Tongue (tissue), 1 donor: ENCODE measurements at regions not wholly inside any gene's neighbourhood (a gene's known extent, or its start where the extent isn't known, plus 50 kb on each side); places are given as distances from the start of the nearest gene placed in this dataset.
"Not testable (repeated sequence)": the region's sequence is repeated elsewhere in the genome, so short reads cannot be mapped to it uniquely, and the experiment has no call there.

ENCODE experiments used
- DNase-seq: peaks from one replicate; pipeline ENCODE4 v3.0.0-alpha.2; 2015

- no peak for DNase-seq
Measured at GRCh38 chr12:19666070-19666469, 226.8 kb downstream of the AEBP2 start.

DNA sequence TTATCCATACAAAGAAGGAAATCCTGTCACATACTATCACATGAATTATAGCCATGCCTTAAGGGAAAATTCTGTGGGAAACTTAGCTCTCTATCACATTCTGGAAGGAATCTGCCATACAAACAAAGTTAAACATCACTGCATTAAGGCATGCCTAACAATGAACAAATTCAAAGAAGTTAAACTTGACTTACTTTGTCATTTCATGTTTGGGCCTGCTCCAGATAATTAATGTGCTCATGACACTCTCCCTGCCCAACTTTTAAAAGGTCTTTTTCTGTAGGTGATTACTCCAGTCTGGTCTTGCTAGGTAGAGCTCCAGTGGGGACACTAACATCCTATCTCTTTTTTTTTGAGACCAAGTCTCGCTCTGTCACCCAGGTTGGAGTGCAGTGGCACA is 230.5 kb downstream of the AEBP2 start:
- no peak for DNase-seq

- peak; percentile 54 for DNase-seq
Measured at GRCh38 chr12:19671695-19672094, 232.4 kb downstream of the AEBP2 start.

DNA sequence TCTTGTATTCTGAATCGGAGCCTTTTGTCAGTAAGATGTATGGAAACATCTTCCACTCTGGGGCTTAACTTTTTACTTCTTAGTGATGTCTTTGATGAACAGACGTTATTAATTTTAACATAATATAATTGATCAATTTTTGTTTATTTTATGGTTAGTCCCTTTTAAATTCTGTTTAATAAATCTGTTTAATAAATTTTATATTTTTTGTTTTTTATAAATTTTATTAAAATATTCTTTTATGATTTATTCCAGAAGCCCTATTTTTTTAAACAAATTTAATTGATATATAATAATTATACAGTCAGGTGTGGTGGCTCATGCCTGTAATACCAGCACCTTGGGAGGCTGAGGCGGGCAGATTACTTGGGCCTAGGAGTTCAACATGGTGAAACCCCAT is 235.1 kb downstream of the AEBP2 start:
- no peak for DNase-seq

DNA sequence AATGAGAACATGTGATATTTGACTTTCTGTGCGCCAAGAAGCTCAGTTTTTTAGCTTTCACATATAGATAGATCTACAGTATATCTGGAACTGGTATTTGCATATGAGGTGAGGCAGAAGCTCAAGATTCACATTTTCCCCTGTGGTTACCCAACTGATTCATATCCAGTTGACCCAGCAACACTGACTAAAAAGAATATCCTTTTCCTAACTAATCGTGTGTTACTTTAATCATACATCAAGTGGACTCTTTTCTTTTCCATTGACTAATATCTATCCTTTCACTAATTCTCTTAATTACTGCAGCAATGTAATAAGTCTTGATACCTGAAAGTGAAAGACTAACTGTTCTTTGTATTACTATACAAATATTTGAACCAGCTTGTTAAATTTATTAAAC is 236.1 kb downstream of the AEBP2 start:
- DNase-seq: no peak

DNA sequence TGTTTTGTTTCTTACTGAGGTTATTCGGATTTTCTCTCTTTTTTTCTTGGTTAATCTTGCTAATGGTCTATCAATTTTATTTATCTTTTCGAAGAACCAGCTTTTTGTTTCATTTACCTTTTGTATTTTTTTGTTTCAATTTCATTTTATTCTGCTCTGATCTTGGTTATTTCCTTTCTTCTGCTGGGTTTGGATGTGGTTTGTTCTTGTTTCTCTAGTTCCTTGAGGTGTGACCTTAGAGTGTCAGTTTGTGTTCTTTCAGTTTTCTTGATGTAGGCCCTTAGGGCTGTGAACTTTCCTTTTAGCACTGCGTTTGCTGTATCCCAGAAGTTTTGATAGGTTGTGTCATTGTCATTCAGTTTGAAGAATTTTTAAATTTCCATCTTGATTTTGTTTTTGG is 239.2 kb downstream of the AEBP2 start:
- DNase-seq: not testable (repeated sequence)

DNA sequence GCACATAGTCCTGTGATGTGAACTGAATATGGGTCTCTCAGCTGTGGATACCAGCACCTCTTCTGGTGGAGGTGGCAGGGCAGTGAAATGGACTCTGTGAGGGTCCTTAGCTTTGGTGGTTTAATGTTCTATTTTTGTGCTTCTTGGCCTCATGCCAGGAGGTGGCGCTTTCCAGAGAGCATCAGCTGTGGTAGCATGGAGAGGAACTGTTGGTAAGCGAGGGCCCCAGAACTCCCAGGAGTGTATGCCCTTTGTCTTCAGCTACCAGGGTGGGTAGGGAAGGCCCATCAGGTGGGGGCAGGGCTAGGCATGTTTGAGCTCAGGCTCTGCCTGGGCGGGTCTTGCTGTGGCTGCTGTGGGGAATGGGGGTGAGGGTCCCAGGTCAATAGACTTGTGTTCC is 241.7 kb downstream of the AEBP2 start:
- DNase-seq: no peak

DNA sequence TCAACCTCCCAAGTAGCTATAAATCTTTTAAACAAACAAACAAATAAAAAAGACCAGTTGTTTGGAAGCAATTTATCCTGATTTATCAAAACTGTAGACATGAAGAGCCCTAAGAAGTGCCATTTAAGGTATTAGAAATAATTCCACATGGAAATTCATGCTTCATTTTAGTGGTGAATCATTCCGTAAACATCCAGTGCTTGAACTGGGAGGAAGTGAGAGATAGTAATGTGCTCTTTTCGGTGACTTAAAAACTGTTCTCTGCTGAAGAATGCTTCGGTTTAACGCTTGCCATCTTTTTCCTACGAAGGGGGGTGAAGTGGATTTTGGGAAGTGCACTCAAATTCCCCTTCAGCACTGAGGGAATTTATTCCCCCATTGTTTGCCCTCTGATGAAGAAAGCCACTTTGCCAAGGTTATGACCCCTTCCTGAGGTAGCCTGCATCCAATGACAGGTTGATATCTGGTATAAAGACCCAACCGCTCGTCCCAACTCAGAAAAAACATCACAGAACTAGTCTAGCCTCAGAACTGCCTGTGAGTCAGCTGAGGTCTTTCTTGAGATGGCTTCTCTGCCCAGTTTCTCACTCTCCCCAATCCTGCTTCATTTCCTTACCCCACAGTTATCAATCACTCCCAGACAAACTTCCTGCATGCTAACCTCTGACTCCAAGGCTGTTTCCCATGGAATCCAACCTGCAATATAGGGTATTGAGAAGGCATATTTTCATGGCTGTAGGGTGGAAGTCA is 244.1 kb downstream of the AEBP2 start:
- DNase-seq: no peak

DNA sequence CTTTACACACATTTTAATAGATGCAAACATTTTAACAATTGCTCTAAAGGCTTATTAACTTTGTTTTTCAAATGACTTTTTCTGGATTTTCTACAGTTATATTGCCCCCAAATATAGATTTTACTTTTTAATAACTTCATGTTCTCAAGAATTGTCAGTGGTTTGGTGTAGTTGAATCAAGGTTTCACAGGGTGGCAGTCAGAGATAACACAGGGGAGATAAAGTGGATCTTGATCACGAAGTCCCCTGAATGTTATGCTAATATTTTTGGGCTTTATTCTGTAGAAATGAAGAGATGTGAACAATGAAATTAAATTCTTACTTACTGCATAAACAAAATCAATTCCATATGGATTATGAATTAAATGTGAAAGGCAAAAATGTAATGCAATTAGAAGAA is 248.1 kb downstream of the AEBP2 start:
- no peak for DNase-seq

DNA sequence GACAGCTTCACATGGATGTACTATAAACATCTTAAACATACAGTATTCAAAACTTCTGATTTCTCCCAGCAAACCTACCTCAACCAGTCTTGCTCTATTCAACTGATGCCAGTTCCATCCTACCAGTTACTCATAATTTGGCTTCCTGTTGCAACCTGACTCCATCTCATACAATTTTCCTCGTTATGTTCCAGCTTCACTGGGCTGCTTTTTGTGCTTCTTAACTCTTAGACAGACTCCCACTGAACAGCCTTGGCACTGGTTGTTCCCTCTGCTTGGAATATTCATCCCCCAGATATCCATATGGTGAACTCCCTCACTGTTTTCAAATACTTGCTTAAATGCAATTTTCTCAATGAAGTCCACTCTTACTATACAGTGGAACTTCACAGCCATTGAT is 249.2 kb downstream of the AEBP2 start:
- peak; percentile 62 for DNase-seq

DNA sequence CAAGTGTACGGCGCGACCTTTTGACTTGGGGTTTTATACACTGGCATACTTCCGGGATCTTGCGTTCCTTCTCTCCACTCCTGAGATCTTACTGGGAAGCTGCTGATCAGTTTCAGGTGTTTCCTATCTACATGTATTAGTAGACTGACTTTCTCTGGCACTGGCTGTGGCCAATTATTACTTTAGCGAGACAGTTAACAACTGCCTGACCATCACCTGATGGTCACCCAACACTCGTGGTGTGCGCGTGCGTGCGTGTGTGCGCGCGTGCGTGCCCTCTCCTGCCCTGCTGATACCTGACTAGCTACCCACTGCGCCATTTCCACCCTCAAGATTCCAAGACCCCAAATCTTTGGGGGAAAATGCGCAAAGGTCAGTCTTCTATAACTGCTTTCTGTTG is 249.9 kb downstream of the AEBP2 start:
- no peak for DNase-seq

GRCh38 chr12:19689801-19690472 is 250.6 kb downstream of the AEBP2 start:
- DNase-seq: no peak

- no peak for DNase-seq
Measured at GRCh38 chr12:19692091-19692490, 252.8 kb downstream of the AEBP2 start.

DNA sequence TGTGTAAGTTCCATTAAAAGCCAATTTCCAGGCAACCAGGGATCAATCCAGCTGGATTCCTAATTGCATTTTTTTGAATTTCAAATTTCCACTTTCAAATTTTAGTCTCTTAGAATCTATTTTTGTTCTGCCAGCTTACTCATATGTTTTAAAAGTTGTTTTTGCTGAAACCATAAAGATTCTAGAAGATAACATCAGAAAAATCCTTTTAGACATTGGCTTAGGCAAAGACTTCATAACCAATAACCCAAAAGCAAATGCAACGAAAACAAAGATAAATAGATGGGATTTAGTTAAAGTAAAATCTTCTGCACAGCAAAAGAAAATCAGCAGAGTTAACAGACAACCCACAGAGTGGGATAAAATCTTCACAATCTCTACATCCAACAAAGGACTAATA is 253.3 kb downstream of the AEBP2 start:
- DNase-seq: no peak

DNA sequence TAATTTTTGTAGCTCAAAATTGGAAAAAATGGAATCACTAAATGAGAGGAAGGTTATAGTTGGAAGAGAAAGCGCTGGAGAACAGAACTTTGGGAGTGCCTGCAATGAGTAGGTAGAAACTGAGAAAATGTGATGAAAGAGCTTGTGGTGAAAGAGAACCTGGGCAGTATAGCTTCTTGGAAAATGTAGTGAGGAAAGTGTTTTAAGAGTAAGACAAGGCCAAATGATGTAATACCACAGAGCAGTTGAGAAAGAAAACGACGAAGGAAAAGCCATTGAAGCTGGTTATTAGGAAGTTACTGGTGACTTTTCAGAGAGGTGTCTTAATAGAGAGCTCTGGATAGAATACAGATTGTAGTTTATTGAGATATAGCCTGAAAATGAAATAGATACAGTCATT is 255.3 kb downstream of the AEBP2 start:
- no peak for DNase-seq

- DNase-seq: no peak
Measured at GRCh38 chr12:19695244-19696098, 256.2 kb downstream of the AEBP2 start.

- DNase-seq: no peak
Measured at GRCh38 chr12:19700969-19701368, 261.7 kb downstream of the AEBP2 start.

DNA sequence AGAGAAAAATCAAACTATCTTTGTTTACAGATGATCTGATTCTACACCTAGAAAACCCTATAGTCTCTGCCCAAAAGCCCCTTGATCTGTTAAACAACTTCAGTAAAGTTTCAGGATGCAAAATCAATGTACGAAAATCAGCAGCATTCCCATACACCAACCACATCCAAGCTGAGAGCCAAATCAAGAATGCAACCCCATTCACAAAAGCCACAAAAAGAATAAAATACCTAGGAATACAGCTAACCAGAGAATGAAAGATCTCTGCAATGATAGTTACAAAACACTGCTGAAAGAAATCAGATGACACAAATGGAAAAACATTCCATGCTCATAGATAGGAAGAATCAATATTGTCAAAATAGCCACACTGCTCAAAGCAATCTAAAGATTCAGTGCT is 265.7 kb downstream of the AEBP2 start:
- no peak for DNase-seq

- DNase-seq: no peak
Measured at GRCh38 chr12:19706936-19707335, 267.6 kb downstream of the AEBP2 start.

GRCh38 chr12:19707948-19708409 is 268.7 kb downstream of the AEBP2 start:
- DNase-seq: no peak

- DNase-seq: no peak
Measured at GRCh38 chr12:19709889-19710288, 270.6 kb downstream of the AEBP2 start.

- DNase-seq: peak; percentile 44
Measured at GRCh38 chr12:19710811-19711793, 271.8 kb downstream of the AEBP2 start.
